Adrenal gland (tissue), 5 donors: ENCODE measurements at regions not wholly inside any gene's neighbourhood (a gene's known extent, or its start where the extent isn't known, plus 50 kb on each side); places are given as distances from the start of the nearest gene placed in this dataset.

ENCODE experiments used
- POLR2A ChIP-seq, 2 donors: fragments of 450-650 bp; IDR thresholded peaks; one replicate each; pipeline ENCODE4 v1.6.1; 2017; ENCODE audit warnings: antibody characterized with exemption in 2 of 2, mild to moderate bottlenecking in 2 of 2, moderate library complexity in 1 of 2
- TF ChIP-seq, protein P1 (sequence below), 6 experiments: fragments of 450-650 bp in 4 of 6; fragments of 200-600 bp in 2 of 6; sonication (generic) in 1 of 6; IDR thresholded peaks; 1 replicate in 5 of 6; 2 replicates in 1 of 6; pipeline versions ENCODE4 v1.5.1 to v1.8.0; 2016 to 2021; ENCODE audit warnings: antibody characterized with exemption in 6 of 6, mild to moderate bottlenecking in 2 of 6, moderate library complexity in 1 of 6
- donor health status: DM: no; HTN: no; CAD: no.

DNA sequence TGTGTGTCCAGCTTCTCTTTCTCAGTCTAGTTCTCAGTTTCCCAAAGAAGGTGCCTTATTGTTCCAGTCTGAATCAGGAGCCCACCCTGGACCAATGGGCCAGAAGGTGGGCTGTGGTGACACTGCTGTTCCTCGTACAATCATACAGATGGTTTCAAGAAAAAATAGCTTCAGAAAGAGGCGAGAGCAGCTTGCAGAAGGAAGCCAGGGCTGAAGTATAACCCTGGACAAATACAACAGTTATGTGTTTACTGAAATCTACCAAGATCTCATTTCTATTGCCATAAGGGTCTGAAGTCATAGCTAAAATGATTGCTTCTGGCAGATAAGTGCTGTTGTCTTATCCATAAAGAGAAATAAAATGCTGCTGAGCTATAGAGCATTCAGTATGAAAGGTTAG is 75.4 kb downstream of the PFDN4 start:
- TF ChIP-seq, protein P1, sequence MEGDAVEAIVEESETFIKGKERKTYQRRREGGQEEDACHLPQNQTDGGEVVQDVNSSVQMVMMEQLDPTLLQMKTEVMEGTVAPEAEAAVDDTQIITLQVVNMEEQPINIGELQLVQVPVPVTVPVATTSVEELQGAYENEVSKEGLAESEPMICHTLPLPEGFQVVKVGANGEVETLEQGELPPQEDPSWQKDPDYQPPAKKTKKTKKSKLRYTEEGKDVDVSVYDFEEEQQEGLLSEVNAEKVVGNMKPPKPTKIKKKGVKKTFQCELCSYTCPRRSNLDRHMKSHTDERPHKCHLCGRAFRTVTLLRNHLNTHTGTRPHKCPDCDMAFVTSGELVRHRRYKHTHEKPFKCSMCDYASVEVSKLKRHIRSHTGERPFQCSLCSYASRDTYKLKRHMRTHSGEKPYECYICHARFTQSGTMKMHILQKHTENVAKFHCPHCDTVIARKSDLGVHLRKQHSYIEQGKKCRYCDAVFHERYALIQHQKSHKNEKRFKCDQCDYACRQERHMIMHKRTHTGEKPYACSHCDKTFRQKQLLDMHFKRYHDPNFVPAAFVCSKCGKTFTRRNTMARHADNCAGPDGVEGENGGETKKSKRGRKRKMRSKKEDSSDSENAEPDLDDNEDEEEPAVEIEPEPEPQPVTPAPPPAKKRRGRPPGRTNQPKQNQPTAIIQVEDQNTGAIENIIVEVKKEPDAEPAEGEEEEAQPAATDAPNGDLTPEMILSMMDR (IDR thresholded peaks at IDR 0.05) = no peak
- no peak for TF ChIP-seq POLR2A (IDR thresholded peaks at IDR 0.05)
